ENCODE measurements at regions not wholly inside any gene's neighbourhood (a gene's known extent, or its start where the extent isn't known, plus 50 kb on each side); places are given as distances from the start of the nearest gene placed in this dataset.

DNA sequence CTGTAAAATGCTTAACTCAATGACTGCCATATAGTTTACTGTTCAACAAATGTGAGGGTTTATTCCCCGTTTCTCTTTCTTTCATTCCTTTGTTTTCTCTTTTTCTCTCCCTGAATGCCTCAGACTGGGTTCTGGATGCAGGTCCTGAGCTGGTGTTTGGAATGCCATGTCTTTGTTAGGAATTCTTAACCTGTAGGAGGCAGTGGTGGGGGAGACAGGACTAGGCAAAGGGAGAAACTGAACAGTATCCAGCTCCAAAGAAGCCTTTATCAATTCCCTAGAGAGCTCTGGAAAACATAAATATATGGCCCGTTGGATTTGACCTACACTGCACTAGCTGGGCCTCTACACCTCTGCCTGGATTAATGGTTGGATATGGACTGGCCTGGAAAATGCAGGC, 621.2 kb upstream of the SLC35B3 start:
- Histone ChIP-seq H3K4me3 (no peak overlapping the region), H3K36me3 (no peaks in the 10 kb centered on the region), H3K4me1 (no peaks in the 10 kb centered on the region), H3K27me3 (replicated peaks in 1 of 7) (no peaks in the 10 kb centered on the region), H3K9me3 (no peaks in the 10 kb centered on the region), H3K27ac (no peak overlapping the region)
- WGBS, 5 donors, result 38 to 88% (median 42%) methylated on average over 2 of the region's 2 CpGs
- TF ChIP-seq, protein P1, sequence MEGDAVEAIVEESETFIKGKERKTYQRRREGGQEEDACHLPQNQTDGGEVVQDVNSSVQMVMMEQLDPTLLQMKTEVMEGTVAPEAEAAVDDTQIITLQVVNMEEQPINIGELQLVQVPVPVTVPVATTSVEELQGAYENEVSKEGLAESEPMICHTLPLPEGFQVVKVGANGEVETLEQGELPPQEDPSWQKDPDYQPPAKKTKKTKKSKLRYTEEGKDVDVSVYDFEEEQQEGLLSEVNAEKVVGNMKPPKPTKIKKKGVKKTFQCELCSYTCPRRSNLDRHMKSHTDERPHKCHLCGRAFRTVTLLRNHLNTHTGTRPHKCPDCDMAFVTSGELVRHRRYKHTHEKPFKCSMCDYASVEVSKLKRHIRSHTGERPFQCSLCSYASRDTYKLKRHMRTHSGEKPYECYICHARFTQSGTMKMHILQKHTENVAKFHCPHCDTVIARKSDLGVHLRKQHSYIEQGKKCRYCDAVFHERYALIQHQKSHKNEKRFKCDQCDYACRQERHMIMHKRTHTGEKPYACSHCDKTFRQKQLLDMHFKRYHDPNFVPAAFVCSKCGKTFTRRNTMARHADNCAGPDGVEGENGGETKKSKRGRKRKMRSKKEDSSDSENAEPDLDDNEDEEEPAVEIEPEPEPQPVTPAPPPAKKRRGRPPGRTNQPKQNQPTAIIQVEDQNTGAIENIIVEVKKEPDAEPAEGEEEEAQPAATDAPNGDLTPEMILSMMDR (IDR thresholded peaks at IDR 0.05 in 8 of 11, conservative IDR thresholded peaks at IDR 0.05 in 3 of 11), result no peak
- TF ChIP-seq POLR2A (IDR thresholded peaks at IDR 0.05) (no peak), POLR2AphosphoS5 (IDR thresholded peaks at IDR 0.05) (no peak)
- DNase-seq, result no peak
- intact Hi-C loops (cut with DNase I; ENCODE audit: low total_unique reads), result no loop called here

DNA sequence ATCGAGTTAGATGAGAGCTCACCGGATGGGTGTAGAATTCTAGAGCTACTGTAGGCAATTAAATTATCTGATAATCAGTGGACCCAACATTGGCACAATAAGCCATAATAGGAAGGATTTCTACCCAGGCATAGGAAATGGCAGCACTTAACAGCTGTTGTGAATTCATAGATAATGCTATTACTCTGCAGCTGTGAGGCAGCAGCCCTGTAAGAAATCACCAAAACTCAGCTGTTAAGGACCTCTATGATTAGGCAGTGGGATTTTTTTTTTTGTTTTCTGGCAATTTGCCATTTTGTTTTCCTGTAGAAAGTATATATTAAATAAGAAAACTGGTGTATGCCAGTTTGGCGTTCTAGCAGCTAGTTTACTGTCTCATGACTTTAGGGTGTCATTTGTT, 609.1 kb upstream of the SLC35B3 start:
- Histone ChIP-seq H3K27me3 (replicated peaks in 1 of 7) (no peaks in the 10 kb centered on the region), H3K9me3 (peaks cover 0 to 29% (median 10%) of the 10 kb centered on the region in 8 donors), H3K27ac (no peak overlapping the region), H3K4me1 (no peaks in the 10 kb centered on the region), H3K4me3 (no peak overlapping the region), H3K36me3 (no peaks in the 10 kb centered on the region)
- intact Hi-C loops (cut with DNase I; ENCODE audit: low total_unique reads), result no loop called here
- DNase-seq, result no peak
- no peak for TF ChIP-seq POLR2AphosphoS5 (IDR thresholded peaks at IDR 0.05)
- TF ChIP-seq POLR2A (IDR thresholded peaks at IDR 0.05), result no peak
- TF ChIP-seq, protein P1 (IDR thresholded peaks at IDR 0.05 in 8 of 11, conservative IDR thresholded peaks at IDR 0.05 in 3 of 11), result no peak
- 78 to 84% (median 80%) methylated on average over 3 of the region's 3 CpGs for WGBS, 5 donors

DNA sequence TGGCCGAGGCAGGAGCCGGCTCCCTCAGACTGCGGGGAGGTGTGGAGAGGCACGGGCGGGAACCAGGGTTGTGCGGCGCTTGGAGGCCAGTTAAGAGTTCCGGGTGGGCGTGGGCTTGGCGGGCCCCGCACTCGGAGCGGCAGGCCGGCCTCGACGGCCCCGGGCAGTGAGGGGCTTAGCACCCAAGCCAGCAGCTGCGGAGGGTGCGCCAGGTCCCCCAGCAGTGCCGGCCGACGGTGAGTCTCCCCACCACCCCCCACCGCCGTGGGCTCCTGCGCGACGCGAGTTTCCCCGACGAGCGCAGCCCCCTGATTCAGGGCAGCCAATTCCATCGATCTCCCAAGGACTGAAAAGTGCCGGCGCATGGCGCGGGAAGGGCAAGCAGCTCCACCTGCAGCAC, 605.4 kb upstream of the SLC35B3 start:
- peaks cover 0 to 34% (median 10%) of the 10 kb centered on the region in 8 donors for H3K9me3 ChIP-seq
- WGBS, 5 donors, result 96 to 99% (median 98%) methylated on average over 7 to 36 of the region's 36 CpGs
- no peak for DNase-seq
- intact Hi-C loops (cut with DNase I; ENCODE audit: low total_unique reads), result no loop called here
- H3K27ac ChIP-seq, result no peak overlapping the region
- H3K36me3 ChIP-seq, result no peaks in the 10 kb centered on the region
- H3K4me3 ChIP-seq, result no peak overlapping the region
- H3K27me3 ChIP-seq (replicated peaks in 1 of 7), result no peaks in the 10 kb centered on the region
- TF ChIP-seq POLR2AphosphoS5 (IDR thresholded peaks at IDR 0.05) (no peak), POLR2A (IDR thresholded peaks at IDR 0.05) (no peak)
- TF ChIP-seq, protein P1 (IDR thresholded peaks at IDR 0.05 in 8 of 11, conservative IDR thresholded peaks at IDR 0.05 in 3 of 11), result no peak
- no peaks in the 10 kb centered on the region for H3K4me1 ChIP-seq

DNA sequence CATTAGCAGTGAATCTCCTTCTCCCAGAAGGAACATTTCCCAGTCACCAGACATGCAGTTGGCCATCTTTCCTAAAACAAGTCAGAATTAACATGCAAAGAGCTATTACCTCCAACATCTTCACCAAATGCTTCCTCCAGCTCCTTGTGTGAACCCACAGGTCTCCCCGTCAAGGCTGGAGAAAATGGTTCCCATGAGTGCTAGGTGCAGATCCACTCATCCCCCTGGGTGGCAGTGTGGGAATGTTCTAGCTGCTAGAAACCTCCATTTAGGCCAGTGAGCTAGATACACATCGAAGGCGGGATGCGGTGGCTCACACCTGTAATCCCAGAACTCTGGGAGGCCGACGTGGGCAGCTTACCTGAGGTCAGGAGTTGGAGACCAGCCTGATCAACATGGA, 603.9 kb upstream of the SLC35B3 start:
- 85 to 94% (median 93%) methylated on average over 6 of the region's 6 CpGs for WGBS, 5 donors
- Histone ChIP-seq H3K27me3 (replicated peaks in 1 of 7) (no peaks in the 10 kb centered on the region), H3K4me3 (no peak overlapping the region), H3K4me1 (no peaks in the 10 kb centered on the region), H3K36me3 (no peaks in the 10 kb centered on the region), H3K9me3 (peaks cover 0 to 33% (median 10%) of the 10 kb centered on the region in 8 donors), H3K27ac (no peak overlapping the region)
- no peak for DNase-seq
- intact Hi-C loops (cut with DNase I; ENCODE audit: low total_unique reads), result no loop called here
- TF ChIP-seq POLR2A (IDR thresholded peaks at IDR 0.05) (no peak), POLR2AphosphoS5 (IDR thresholded peaks at IDR 0.05) (no peak)
- TF ChIP-seq, protein P1 (IDR thresholded peaks at IDR 0.05 in 8 of 11, conservative IDR thresholded peaks at IDR 0.05 in 3 of 11), result no peak

Measured in spleen (tissue), 11 donors.